ENCODE measurements at regions not wholly inside any gene's neighbourhood (a gene's known extent, or its start where the extent isn't known, plus 50 kb on each side); places are given as distances from the start of the nearest gene placed in this dataset.
A peak's percentile ranks its signal among the peaks of the same experiment; 100 is the strongest.
"Not testable (repeated sequence)": the region's sequence is repeated elsewhere in the genome, so short reads cannot be mapped to it uniquely, and the experiment has no call there.

- DNase-seq (ENCODE audit: low read depth, low spot score), result no peak
These were observed 133.4 kb upstream of the SPATS2L start for GRCh38 chr2:200172944-200173581.

- DNase-seq (ENCODE audit: low read depth, low spot score), result no peak
These were observed 132.8 kb upstream of the SPATS2L start for GRCh38 chr2:200173691-200174090.

GRCh38 chr2:200174433-200175216 lies 131.9 kb upstream of the SPATS2L start:
- DNase-seq (ENCODE audit: low read depth, low spot score), result no peak

- DNase-seq (ENCODE audit: low read depth, low spot score), result no peak
These were observed 128.3 kb upstream of the SPATS2L start for GRCh38 chr2:200177971-200178911.

- no peak for DNase-seq (ENCODE audit: low read depth, low spot score)
These were observed 127.3 kb upstream of the SPATS2L start for GRCh38 chr2:200179151-200179550.

- no peak for DNase-seq (ENCODE audit: low read depth, low spot score)
These were observed 125.5 kb upstream of the SPATS2L start for GRCh38 chr2:200180943-200181342.

- DNase-seq (ENCODE audit: low read depth, low spot score), result no peak
These were observed 124.7 kb upstream of the SPATS2L start for GRCh38 chr2:200181755-200182154.

GRCh38 chr2:200184748-200185627 lies 121.5 kb upstream of the SPATS2L start:
- no peak for DNase-seq (ENCODE audit: low read depth, low spot score)

GRCh38 chr2:200185628-200186000 lies 120.9 kb upstream of the SPATS2L start:
- DNase-seq (ENCODE audit: low read depth, low spot score), result no peak

GRCh38 chr2:200186002-200186401 lies 120.5 kb upstream of the SPATS2L start:
- no peak for DNase-seq (ENCODE audit: low read depth, low spot score)

GRCh38 chr2:200188876-200189275 lies 117.6 kb upstream of the SPATS2L start:
- DNase-seq (ENCODE audit: low read depth, low spot score), result no peak

- no peak for DNase-seq (ENCODE audit: low read depth, low spot score)
These were observed 116.5 kb upstream of the SPATS2L start for GRCh38 chr2:200189964-200190363.

GRCh38 chr2:200193331-200193730 lies 113.2 kb upstream of the SPATS2L start:
- no peak for DNase-seq (ENCODE audit: low read depth, low spot score)

- no peak for DNase-seq (ENCODE audit: low read depth, low spot score)
These were observed 112.7 kb upstream of the SPATS2L start for GRCh38 chr2:200193791-200194190.

GRCh38 chr2:200194746-200195145 lies 111.7 kb upstream of the SPATS2L start:
- no peak for DNase-seq (ENCODE audit: low read depth, low spot score)

GRCh38 chr2:200199005-200199404 lies 107.5 kb upstream of the SPATS2L start:
- no peak for DNase-seq (ENCODE audit: low read depth, low spot score)

- DNase-seq (ENCODE audit: low read depth, low spot score), result no peak
These were observed 106.8 kb upstream of the SPATS2L start for GRCh38 chr2:200199576-200200263.

GRCh38 chr2:200201839-200202238 lies 104.7 kb upstream of the SPATS2L start:
- not testable (repeated sequence) for DNase-seq (ENCODE audit: low read depth, low spot score)

- peak; percentile 99 for DNase-seq (ENCODE audit: low read depth, low spot score)
These were observed 103.1 kb upstream of the SPATS2L start for GRCh38 chr2:200203381-200203827.

- DNase-seq (ENCODE audit: low read depth, low spot score), result no peak
These were observed 98.5 kb upstream of the SPATS2L start for GRCh38 chr2:200208041-200208440.

Measured in iPS DF 19.7 (cell line).